GM21723 (cell line): ENCODE measurements at regions not wholly inside any gene's neighbourhood (a gene's known extent, or its start where the extent isn't known, plus 50 kb on each side); places are given as distances from the start of the nearest gene placed in this dataset.
"Not testable (repeated sequence)": the region's sequence is repeated elsewhere in the genome, so short reads cannot be mapped to it uniquely, and the experiment has no call there.

ENCODE experiments used
- ATAC-seq: cut with Tn5 transposase; IDR thresholded peaks from one replicate; pipeline ENCODE4 v1.9.1; 2021; ENCODE audit warnings: mild to moderate bottlenecking, moderate library complexity; ENCODE audit not compliant: unreplicated experiment

- ATAC-seq: no peak
Observed at GRCh38 chr14:86065407-86065806, 535.5 kb downstream of the FLRT2 start.

- not testable (repeated sequence) for ATAC-seq
Observed at GRCh38 chr14:86064595-86064994, 534.7 kb downstream of the FLRT2 start.

DNA sequence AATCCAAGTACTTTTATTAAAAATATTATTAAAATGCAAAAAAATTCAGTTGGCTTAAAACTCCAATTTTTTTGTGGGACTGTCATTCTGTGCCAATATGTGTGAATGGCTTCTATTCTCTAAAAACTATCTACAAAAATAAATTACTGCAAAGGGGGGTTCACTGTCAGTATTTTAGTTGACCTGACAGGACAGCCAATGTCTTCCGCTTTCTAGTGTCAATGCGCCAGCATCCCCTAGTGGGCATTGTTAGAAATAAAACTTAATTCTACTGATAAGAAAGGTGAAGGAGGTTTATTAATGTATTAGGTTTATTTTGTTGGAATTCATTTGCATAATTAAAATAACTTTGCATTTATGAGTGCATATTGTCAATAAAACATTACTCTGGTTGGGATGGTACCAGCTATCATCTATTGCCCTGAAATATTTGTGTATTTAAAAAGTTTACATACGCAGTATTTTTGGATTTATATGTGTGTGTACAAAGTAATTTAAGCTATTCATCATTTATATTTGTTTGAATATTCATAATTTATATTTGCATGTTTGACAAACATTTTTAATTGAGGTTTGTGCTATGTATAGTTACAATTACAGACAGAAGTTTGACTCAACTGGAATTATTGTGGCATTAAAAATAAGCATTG, 527.2 kb downstream of the FLRT2 start:
- no peak for ATAC-seq

GRCh38 chr14:86055512-86056075, 525.6 kb downstream of the FLRT2 start:
- no peak for ATAC-seq

DNA sequence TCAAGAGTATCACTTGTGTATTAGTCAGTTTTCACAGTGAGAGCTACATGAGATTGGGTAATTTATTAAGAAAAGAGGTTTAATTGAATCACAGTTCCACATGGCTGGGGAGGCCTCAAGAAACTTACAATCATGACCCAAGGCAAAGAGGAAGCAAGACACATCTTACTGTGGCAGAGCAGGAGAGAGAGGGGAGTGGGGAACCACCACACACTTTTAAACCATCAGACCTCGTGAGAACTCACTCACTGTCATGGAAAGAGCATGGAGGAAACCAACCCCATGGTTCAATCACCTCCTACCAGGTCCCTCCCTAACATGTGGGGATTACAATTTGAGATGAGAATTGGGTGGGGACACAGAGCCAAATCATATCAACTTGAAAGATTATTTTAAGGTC, 522.9 kb downstream of the FLRT2 start:
- no peak for ATAC-seq

- no peak for ATAC-seq
Observed at GRCh38 chr14:86050757-86051156, 520.8 kb downstream of the FLRT2 start.

DNA sequence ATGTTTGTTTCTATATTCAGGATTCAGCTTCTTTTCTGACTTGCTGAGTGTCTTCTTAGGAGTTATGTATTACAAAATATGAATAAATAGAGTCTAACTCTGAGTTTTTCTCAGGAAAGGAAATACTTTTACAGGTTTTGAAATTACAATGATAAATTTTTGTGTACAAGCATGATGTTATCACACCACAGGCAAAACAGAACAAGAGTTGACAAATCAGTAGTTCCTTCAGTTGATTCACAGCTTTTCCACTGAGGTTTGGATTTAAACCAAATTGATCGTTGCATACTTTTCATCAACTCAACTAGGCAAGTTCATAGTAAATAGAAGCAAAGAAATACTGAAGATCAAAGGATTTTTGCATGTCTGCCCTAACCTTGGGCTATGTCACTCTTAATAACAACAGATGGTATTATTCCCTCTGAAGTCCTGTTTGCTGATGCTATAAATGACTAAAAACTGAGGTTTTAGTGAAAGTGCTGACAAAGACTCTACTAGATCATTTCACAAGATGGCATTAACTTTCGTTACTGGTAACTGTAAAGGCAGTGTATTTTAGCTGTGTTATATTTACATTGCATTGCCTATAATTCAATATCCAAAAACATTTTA, 520.2 kb downstream of the FLRT2 start:
- ATAC-seq: no peak

DNA sequence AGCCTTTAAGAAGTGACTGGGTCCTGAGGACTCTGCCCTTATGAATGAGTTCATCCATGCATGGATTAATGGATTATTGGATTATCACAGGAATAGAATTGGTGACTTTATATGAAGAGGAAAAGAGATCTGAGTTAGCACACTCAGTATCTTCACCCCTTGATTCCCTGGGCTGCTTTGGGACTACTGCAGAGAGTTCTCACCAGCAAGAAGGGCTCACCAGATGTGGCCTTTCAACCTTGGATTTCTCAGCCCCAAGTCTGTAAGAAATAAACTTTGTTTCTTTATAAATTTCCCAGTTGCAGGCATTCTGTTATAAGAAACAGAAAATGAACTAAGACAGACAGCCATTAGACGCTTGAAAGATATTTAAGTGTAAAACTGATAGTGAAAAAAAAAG, 509.2 kb downstream of the FLRT2 start:
- ATAC-seq: no peak

GRCh38 chr14:86038387-86039042, 508.6 kb downstream of the FLRT2 start:
- no peak for ATAC-seq

DNA sequence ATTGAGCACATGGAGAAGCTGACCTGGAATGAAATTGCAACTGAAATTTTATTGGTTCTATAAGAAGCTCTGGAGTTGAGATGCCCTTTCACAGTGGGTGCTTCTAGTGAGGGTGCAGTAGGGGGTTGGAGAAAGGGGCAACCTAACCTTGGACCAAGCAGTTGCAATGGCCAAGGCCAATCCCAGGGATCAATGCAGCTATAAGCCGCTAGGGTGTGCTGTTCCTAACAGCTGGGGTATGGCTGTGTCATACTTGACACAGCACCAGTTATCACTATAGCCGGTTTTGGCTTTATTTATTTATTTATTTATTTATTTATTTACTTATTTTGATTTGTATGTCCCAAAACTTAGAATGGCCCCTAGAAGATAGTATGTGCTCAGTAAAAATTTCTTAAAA, 505.9 kb downstream of the FLRT2 start:
- ATAC-seq: no peak

GRCh38 chr14:86027990-86028389, 498.0 kb downstream of the FLRT2 start:
- ATAC-seq: no peak

DNA sequence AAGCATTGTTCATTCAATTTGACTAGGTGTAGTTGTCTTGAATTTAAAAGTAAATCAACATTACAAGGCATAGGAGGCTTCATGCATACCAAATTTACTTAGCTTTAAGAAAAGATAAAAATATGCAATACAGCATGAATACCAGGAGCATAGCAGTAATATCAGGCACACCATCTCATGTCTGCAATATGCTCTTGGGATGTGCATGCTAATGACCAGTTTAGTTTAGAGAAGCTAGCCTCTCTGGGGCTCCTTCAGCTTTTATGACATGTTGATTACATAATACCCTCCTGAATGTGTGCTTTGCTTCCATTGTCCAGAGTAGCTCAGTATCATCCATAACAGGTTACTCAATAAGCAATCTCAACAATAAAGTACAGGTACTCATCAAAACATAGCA, 497.2 kb downstream of the FLRT2 start:
- ATAC-seq: no peak

GRCh38 chr14:86022031-86022629, 492.2 kb downstream of the FLRT2 start:
- no peak for ATAC-seq

DNA sequence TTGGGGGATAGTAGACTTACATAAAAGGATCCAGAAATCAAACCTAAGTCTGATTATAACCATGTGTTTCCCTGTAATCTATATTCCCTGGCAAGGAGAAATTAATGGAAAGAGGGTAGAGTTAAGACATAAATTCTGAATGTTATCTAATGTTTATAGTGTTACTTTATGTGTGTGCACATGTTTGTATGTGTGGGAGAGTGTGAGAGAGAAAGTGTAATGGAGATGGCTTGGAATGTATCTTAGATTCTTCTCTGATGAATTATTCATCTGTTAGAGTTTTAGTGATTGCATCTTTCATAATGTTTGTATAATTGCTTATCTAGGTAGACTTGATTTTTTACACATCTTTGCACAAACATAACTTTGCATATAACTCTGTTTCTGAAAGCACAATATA, 490.9 kb downstream of the FLRT2 start:
- no peak for ATAC-seq

DNA sequence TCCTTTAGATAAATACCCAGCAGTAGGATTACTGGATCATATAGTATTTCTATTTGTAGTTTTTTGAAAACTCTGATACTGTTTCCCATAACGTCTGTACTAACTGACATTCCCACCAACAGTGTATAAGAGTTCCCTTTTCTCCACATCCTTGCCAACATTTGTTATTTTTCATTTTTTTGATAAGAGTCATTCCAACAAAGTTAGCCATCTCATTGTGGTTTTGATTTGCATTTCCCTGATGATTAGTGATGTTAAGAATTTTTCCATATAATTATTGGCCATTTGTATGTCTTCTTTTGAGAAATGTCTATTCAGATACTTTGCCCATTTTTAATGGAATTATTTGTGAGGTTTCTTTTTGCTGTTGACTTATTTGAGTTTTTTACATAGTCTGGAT, 486.0 kb downstream of the FLRT2 start:
- no peak for ATAC-seq

DNA sequence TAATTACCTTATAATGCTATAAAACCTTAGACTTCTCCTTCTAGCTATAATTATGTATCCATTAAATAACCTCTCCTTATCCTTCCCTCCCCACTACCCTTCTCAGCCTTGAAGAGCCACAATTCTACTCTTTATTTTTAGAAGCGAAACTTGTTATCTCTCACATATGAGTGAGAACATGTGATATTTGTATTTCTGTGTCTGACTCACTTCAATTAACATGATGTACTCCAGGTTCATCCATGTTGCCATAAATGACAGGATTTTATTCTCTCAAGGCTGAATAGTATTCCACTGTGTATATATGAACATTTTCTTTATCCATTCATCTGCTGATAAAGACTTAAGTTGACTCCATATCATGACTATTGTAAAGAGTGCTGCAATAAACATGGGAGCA, 485.6 kb downstream of the FLRT2 start:
- no peak for ATAC-seq

GRCh38 chr14:86013641-86014040, 483.7 kb downstream of the FLRT2 start:
- ATAC-seq: no peak

GRCh38 chr14:86012461-86012860, 482.5 kb downstream of the FLRT2 start:
- ATAC-seq: no peak

DNA sequence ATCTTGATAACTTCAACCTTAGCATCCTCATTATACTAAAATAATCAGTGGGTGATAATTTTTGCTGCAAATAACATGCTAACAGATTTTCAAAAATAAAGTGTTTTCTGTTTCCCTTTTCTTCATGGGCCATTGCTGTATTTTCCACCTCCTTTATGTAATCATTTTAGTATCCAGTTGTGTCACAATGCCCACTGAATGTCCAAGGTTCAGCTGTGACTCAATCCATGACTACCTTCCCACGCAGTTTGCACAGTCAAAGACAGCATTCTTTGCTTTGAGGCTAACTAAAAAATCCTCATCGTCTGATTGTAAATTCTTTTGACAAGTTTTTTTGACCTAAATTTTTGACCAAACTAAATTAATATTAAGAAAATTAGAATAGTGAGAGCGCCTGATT, 474.1 kb downstream of the FLRT2 start:
- ATAC-seq: no peak

GRCh38 chr14:85996551-85996950, 466.6 kb downstream of the FLRT2 start:
- no peak for ATAC-seq

DNA sequence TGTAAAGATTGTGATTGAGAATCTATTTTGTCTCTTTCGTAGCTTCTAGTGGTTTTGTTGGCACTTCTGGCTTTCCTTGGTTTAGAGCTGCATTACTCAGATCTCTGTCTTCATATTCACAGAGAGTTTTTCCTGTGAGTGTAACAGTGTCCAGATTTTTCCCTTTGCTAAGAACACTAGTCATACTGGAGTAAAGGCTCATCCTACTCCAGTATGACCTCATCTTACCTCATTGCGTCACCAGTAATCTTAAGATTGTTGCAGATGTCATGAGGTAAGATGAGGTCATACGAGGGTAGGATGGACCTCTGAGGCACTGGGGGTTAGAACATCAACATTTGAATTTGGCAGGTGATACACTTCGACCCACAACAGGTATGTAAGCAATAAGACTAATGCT, 461.2 kb downstream of the FLRT2 start:
- no peak for ATAC-seq

GRCh38 chr14:85987907-85988306, 458.0 kb downstream of the FLRT2 start:
- no peak for ATAC-seq
